ENCODE measurements at regions not wholly inside any gene's neighbourhood (a gene's known extent, or its start where the extent isn't known, plus 50 kb on each side); places are given as distances from the start of the nearest gene placed in this dataset.

DNA sequence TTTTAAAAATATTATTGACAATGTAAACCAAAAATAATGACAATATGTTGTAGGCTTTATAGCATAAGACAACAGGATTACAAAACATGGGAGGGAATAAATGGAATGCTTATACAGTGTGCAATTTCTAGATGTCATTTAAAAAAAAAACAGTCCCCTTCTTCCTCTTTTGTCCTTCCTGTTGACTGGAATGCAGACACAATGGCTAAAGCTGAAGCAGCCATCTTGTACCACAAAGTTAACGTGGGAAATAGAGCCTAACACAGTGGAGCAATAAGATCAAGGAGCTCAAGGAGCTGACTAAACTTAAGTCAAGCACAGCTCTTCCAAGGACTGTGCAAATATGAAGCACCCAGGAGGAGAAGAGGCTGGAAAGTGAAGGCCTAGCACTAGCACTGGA lies 208.1 kb downstream of the ARHGAP12 start:
- Histone ChIP-seq H3K14ac (replicated peaks; ENCODE audit: low read depth, low read length) (no peak overlapping the region), H3K79me1 (ENCODE audit: low read depth in 1 of 2, low read length in 2 of 2) (no peaks in the 10 kb centered on the region), H3K4me2 (ENCODE audit: low read depth, low read length) (no peak overlapping the region), H4K91ac (ENCODE audit: insufficient read depth, low read depth, low read length) (no peak overlapping the region), H3K36me3 (ENCODE audit: control insufficient read depth, insufficient read depth, low read length) (no peaks in the 10 kb centered on the region), H2BK15ac (ENCODE audit: low read depth, low read length) (no peak overlapping the region), H3K9ac (ENCODE audit: low read depth, low read length) (no peak overlapping the region), H3K56ac (ENCODE audit: extremely low read depth, insufficient read depth, low read length) (no peak overlapping the region), H3K4me1 (ENCODE audit: control insufficient read depth, insufficient read depth, low read length) (no peaks in the 10 kb centered on the region), H2AK5ac (ENCODE audit: low read depth, low read length) (no peak overlapping the region), H2BK5ac (ENCODE audit: low read depth, low read length, poor library complexity, severe bottlenecking) (no peak overlapping the region), H2BK120ac (ENCODE audit: low read depth, low read length) (no peak overlapping the region), H3K9me1 (ENCODE audit: insufficient read depth, low read length) (no peaks in the 10 kb centered on the region), H4K8ac (ENCODE audit: low read depth in 2 of 2, low read length in 2 of 2) (no peak overlapping the region), H4K5ac (ENCODE audit: low read depth, low read length) (no peak overlapping the region), H3K27me3 (ENCODE audit: control insufficient read depth, insufficient read depth, low read length) (no peaks in the 10 kb centered on the region), H4K20me1 (ENCODE audit: insufficient read depth, low read length) (no peaks in the 10 kb centered on the region), H3K4ac (ENCODE audit: low read depth, low read length) (no peak overlapping the region), H3K23ac (ENCODE audit: low read depth, low read length) (no peak overlapping the region), H2AFZ (replicated peaks; ENCODE audit: low read length, poor library complexity) (no peak overlapping the region), H2BK20ac (ENCODE audit: low read depth, low read length) (no peak overlapping the region), H3K27ac (ENCODE audit: insufficient read depth, low read length) (no peak overlapping the region), H3K18ac (ENCODE audit: low read depth, low read length) (no peak overlapping the region), H2AK9ac (replicated peaks; ENCODE audit: low read depth, low read length, poor library complexity) (no peak overlapping the region), H3K9me3 (ENCODE audit: control insufficient read depth, insufficient read depth, low read length) (no peaks in the 10 kb centered on the region), H3K4me3 (ENCODE audit: insufficient read depth, low read depth, low read length) (no peak overlapping the region)
- BruUV-seq (replicated peaks): no TSS peak
- ChIA-PET POLR2A (ENCODE audit: unreplicated experiment) (no interaction called here), CTCF (no interaction called here)
- DNase-seq (no peak), ATAC-seq (ENCODE audit: low read depth) (no peak)
- intact Hi-C loops (cut with micrococcal nuclease) (no loop called here), in situ Hi-C loops (cut with MboI; ENCODE audit: low sequenced_read_pairs) (no loop called here), dilution Hi-C loops (cut with HindIII; ENCODE audit: low sequenced_read_pairs, unreplicated experiment) (no loop called here)
- TF ChIP-seq MAZ (IDR thresholded peaks at IDR 0.05; ENCODE audit: borderline replicate concordance, low read depth, low read length) (no peak), MAFK (IDR thresholded peaks at IDR 0.05; ENCODE audit: low read depth, low read length) (no peak), RFX5 (IDR thresholded peaks at IDR 0.05; ENCODE audit: low read depth, low read length) (no peak), SMC3 (IDR thresholded peaks at IDR 0.05; ENCODE audit: low read depth, low read length) (no peak), CEBPB (IDR thresholded peaks at IDR 0.05; ENCODE audit: low read depth, low read length) (no peak)
- TF ChIP-seq, protein P1, sequence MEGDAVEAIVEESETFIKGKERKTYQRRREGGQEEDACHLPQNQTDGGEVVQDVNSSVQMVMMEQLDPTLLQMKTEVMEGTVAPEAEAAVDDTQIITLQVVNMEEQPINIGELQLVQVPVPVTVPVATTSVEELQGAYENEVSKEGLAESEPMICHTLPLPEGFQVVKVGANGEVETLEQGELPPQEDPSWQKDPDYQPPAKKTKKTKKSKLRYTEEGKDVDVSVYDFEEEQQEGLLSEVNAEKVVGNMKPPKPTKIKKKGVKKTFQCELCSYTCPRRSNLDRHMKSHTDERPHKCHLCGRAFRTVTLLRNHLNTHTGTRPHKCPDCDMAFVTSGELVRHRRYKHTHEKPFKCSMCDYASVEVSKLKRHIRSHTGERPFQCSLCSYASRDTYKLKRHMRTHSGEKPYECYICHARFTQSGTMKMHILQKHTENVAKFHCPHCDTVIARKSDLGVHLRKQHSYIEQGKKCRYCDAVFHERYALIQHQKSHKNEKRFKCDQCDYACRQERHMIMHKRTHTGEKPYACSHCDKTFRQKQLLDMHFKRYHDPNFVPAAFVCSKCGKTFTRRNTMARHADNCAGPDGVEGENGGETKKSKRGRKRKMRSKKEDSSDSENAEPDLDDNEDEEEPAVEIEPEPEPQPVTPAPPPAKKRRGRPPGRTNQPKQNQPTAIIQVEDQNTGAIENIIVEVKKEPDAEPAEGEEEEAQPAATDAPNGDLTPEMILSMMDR (conservative IDR thresholded peaks at IDR 0.05; ENCODE audit: low read depth, low read length): no peak
- TF ChIP-seq, protein P2, sequence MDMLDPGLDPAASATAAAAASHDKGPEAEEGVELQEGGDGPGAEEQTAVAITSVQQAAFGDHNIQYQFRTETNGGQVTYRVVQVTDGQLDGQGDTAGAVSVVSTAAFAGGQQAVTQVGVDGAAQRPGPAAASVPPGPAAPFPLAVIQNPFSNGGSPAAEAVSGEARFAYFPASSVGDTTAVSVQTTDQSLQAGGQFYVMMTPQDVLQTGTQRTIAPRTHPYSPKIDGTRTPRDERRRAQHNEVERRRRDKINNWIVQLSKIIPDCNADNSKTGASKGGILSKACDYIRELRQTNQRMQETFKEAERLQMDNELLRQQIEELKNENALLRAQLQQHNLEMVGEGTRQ (IDR thresholded peaks at IDR 0.05; ENCODE audit: low read depth, low read length): no peak
- WGBS, 2 experiments (ENCODE audit: extremely low coverage in 2 of 2, insufficient read length in 1 of 2): no CpG with 5 or more reads among the region's 1 CpG
